ENCODE measurements at regions not wholly inside any gene's neighbourhood (a gene's known extent, or its start where the extent isn't known, plus 50 kb on each side); places are given as distances from the start of the nearest gene placed in this dataset.
"Not testable (repeated sequence)": the region's sequence is repeated elsewhere in the genome, so short reads cannot be mapped to it uniquely, and the experiment has no call there.

GRCh38 chr11:54797906-54798305 is 91.3 kb downstream of the OR4A5 start:
- not testable (repeated sequence) for TF ChIP-seq POLR2A, CTCF (IDR thresholded peaks at IDR 0.05)

All from right lobe of liver (tissue), 4 donors.